ENCODE measurements at regions not wholly inside any gene's neighbourhood (a gene's known extent, or its start where the extent isn't known, plus 50 kb on each side); places are given as distances from the start of the nearest gene placed in this dataset.

- Histone ChIP-seq H3K9ac (ENCODE audit: low read depth in 1 of 2, low read length in 2 of 2) (no peak overlapping the region), H3K4me3 (ENCODE audit: low read depth in 1 of 3, low read length in 3 of 3) (no peak overlapping the region), H3K9me3 (ENCODE audit: control insufficient read depth in 4 of 4, low read length in 3 of 4) (no peaks in the 10 kb centered on the region), H3K27ac (ENCODE audit: low read depth in 1 of 2, low read length in 2 of 2) (no peak overlapping the region), H3K4me1 (ENCODE audit: control insufficient read depth in 4 of 4, insufficient read depth in 4 of 4, low read length in 3 of 4) (no peaks in the 10 kb centered on the region), H3K36me3 (ENCODE audit: control insufficient read depth in 4 of 4, insufficient read depth in 3 of 4, low read depth in 1 of 4, low read length in 3 of 4) (no peaks in the 10 kb centered on the region), H3K27me3 (ENCODE audit: control insufficient read depth in 4 of 4, insufficient read depth in 4 of 4, low read length in 3 of 4) (no peaks in the 10 kb centered on the region)
- TF ChIP-seq TAF1 (conservative IDR thresholded peaks at IDR 0.05) (no peak), EGR1 (IDR thresholded peaks at IDR 0.05; ENCODE audit: low read depth in 2 of 2) (no peak), ZBTB33 (IDR thresholded peaks at IDR 0.05) (no peak), CTCF (IDR thresholded peaks at IDR 0.05; ENCODE audit: low read depth, low read length, missing input control) (no peak), RXRA (IDR thresholded peaks at IDR 0.05) (no peak), FOXA2 (IDR thresholded peaks at IDR 0.05) (no peak), NR2F2 (IDR thresholded peaks at IDR 0.05) (no peak), YY1 (IDR thresholded peaks at IDR 0.05) (no peak), SP1 (IDR thresholded peaks at IDR 0.05) (no peak), REST (IDR thresholded peaks at IDR 0.05) (no peak), ATF3 (IDR thresholded peaks at IDR 0.05) (no peak), HNF4G (IDR thresholded peaks at IDR 0.05) (no peak), FOXA1 (IDR thresholded peaks at IDR 0.05) (no peak), HNF4A (conservative IDR thresholded peaks at IDR 0.05) (no peak), JUND (IDR thresholded peaks at IDR 0.05) (no peak), GABPA (IDR thresholded peaks at IDR 0.05 in 1 of 2, conservative IDR thresholded peaks at IDR 0.05 in 1 of 2) (no peak), RAD21 (IDR thresholded peaks at IDR 0.05) (no peak)
- no peak for DNase-seq (ENCODE audit: low spot score)
- 93% methylated on average over 5 of the region's 5 CpGs for WGBS
These were observed 137.0 kb upstream of the ELOVL6 start for GRCh38 chr4:110335399-110335798.

- 73% methylated on average over 2 of the region's 2 CpGs for WGBS
- no peak for TF ChIP-seq REST (IDR thresholded peaks at IDR 0.05)
- TF ChIP-seq SP1 (IDR thresholded peaks at IDR 0.05): no peak
- no peak for TF ChIP-seq NR2F2 (IDR thresholded peaks at IDR 0.05)
- TF ChIP-seq HNF4A (conservative IDR thresholded peaks at IDR 0.05): no peak
- TF ChIP-seq FOXA1 (IDR thresholded peaks at IDR 0.05): no peak
- TF ChIP-seq ZBTB33 (IDR thresholded peaks at IDR 0.05): no peak
- no peak for TF ChIP-seq MAX (IDR thresholded peaks at IDR 0.05)
- no peak for TF ChIP-seq JUND (IDR thresholded peaks at IDR 0.05)
- no peaks in the 10 kb centered on the region for H3K9me3 ChIP-seq (ENCODE audit: control insufficient read depth in 4 of 4, low read length in 3 of 4)
These were observed 134.1 kb upstream of the ELOVL6 start for GRCh38 chr4:110332483-110332882.

More at GRCh38 chr4:110332483-110332882, 134.1 kb upstream of the ELOVL6 start:
- DNase-seq (ENCODE audit: low spot score): no peak
- Histone ChIP-seq H3K4me3 (ENCODE audit: low read depth in 1 of 3, low read length in 3 of 3) (no peak overlapping the region), H3K4me1 (ENCODE audit: control insufficient read depth in 4 of 4, insufficient read depth in 4 of 4, low read length in 3 of 4) (no peaks in the 10 kb centered on the region), H3K9ac (ENCODE audit: low read depth in 1 of 2, low read length in 2 of 2) (no peak overlapping the region), H3K27me3 (ENCODE audit: control insufficient read depth in 4 of 4, insufficient read depth in 4 of 4, low read length in 3 of 4) (no peaks in the 10 kb centered on the region), H3K27ac (ENCODE audit: low read depth in 1 of 2, low read length in 2 of 2) (no peak overlapping the region), H3K36me3 (ENCODE audit: control insufficient read depth in 4 of 4, insufficient read depth in 3 of 4, low read depth in 1 of 4, low read length in 3 of 4) (no peaks in the 10 kb centered on the region)

All from liver (tissue), 8 donors.